Stomach (tissue), 4 donors: ENCODE measurements at regions not wholly inside any gene's neighbourhood (a gene's known extent, or its start where the extent isn't known, plus 50 kb on each side); places are given as distances from the start of the nearest gene placed in this dataset.

Experiments used
- POLR2A ChIP-seq, 4 donors: fragments of 450-650 bp; IDR thresholded peaks; one replicate each; pipeline ENCODE4 v1.6.1; 2016; ENCODE audit warnings: antibody characterized with exemption in 4 of 4, control low read depth in 2 of 4, mild to moderate bottlenecking in 1 of 4, moderate library complexity in 1 of 4
- TF ChIP-seq, protein P1 (sequence below), 7 experiments: fragments of 450-650 bp in 4 of 7; fragments of 200-600 bp in 3 of 7; sonication (generic) in 3 of 7; IDR thresholded peaks; one replicate each; pipeline ENCODE4 v1.5.1; 2016 to 2019; ENCODE audit warnings: antibody characterized with exemption in 7 of 7, control low read depth in 2 of 7, mild to moderate bottlenecking in 1 of 7

DNA sequence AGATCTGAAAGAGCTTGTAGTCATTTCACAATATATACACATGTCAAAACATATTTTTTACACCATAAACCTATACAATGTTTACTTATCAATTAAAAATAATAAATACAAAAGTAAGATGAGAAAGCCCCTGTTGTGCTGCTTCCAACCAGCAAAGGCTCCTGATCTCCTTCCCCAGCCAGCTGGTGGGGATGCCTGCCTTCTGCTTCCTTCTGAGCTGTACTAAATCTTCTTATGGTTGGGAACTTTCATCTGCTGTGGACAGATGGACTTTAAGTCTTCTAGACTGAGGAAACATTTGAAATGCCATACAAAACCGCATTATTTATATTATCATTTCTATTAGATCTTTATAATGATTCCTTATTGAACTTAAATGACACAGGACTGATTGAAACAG lies 745.3 kb upstream of the CHD1 start:
- TF ChIP-seq, protein P1, sequence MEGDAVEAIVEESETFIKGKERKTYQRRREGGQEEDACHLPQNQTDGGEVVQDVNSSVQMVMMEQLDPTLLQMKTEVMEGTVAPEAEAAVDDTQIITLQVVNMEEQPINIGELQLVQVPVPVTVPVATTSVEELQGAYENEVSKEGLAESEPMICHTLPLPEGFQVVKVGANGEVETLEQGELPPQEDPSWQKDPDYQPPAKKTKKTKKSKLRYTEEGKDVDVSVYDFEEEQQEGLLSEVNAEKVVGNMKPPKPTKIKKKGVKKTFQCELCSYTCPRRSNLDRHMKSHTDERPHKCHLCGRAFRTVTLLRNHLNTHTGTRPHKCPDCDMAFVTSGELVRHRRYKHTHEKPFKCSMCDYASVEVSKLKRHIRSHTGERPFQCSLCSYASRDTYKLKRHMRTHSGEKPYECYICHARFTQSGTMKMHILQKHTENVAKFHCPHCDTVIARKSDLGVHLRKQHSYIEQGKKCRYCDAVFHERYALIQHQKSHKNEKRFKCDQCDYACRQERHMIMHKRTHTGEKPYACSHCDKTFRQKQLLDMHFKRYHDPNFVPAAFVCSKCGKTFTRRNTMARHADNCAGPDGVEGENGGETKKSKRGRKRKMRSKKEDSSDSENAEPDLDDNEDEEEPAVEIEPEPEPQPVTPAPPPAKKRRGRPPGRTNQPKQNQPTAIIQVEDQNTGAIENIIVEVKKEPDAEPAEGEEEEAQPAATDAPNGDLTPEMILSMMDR (IDR thresholded peaks at IDR 0.05), result no peak
- TF ChIP-seq POLR2A (IDR thresholded peaks at IDR 0.05), result no peak
